Gastrocnemius medialis (tissue), 4 donors: ENCODE measurements at regions not wholly inside any gene's neighbourhood (a gene's known extent, or its start where the extent isn't known, plus 50 kb on each side); places are given as distances from the start of the nearest gene placed in this dataset.

Experiments
- ATAC-seq, 2 donors: fragments of 150-250 bp; one replicate each; pipeline ENCODE4 v1.9.1; 2016
- DNase-seq, 2 donors: peaks; one replicate each; pipeline ENCODE4 v3.0.0-alpha.2; 2019
- H3K27ac ChIP-seq, 4 donors: fragments of 200-600 bp; sonication (generic); 1 replicate in 1 of 4; 2 replicates in 3 of 4; pipeline ENCODE4 v1.5.1; 2016 to 2018; ENCODE audit warnings: mild to moderate bottlenecking in 2 of 4, moderate library complexity in 1 of 4
- H3K27me3 ChIP-seq, 3 donors: fragments of 200-600 bp; sonication (generic) in 2 of 3; 1 replicate in 1 of 3; 2 replicates in 2 of 3; pipeline versions ENCODE4 v1.5.1 to v1.6.0; 2016 to 2019; ENCODE audit warnings: mild to moderate bottlenecking in 1 of 3, moderate library complexity in 1 of 3
- H3K36me3 ChIP-seq, 2 donors: fragments of 200-600 bp; sonication (generic) in 1 of 2; one replicate each; pipeline ENCODE4 v1.5.1; 2017 to 2018
- H3K4me1 ChIP-seq, 2 donors: fragments of 200-600 bp; sonication (generic) in 1 of 2; one replicate each; pipeline ENCODE4 v1.5.1; 2016 to 2017; ENCODE audit warnings: mild to moderate bottlenecking in 2 of 2
- H3K4me3 ChIP-seq, 4 donors: fragments of 200-600 bp; sonication (generic) in 3 of 4; 1 replicate in 1 of 4; 2 replicates in 3 of 4; pipeline ENCODE4 v1.5.1; 2016 to 2019; ENCODE audit warnings: mild to moderate bottlenecking in 2 of 4
- H3K9me3 ChIP-seq, 3 donors: fragments of 200-600 bp; sonication (generic) in 2 of 3; 1 replicate in 1 of 3; 2 replicates in 2 of 3; pipeline ENCODE4 v1.5.1; 2016 to 2019
- POLR2A ChIP-seq, 2 donors: fragments of 450-650 bp; IDR thresholded peaks; one replicate each; pipeline ENCODE4 v1.6.1; 2017; ENCODE audit warnings: antibody characterized with exemption in 2 of 2, mild to moderate bottlenecking in 2 of 2, moderate library complexity in 2 of 2
- in situ Hi-C, 4 donors: fragments of 200-750 bp; cut with MboI; loops; one replicate each; pipeline versions ENCODE4 v1.15.0 to v1.8.0; 2017; ENCODE audit warnings: low sequenced_read_pairs in 4 of 4
- intact Hi-C: fragments of 100-400 bp; cut with DNase I; formaldehyde crosslinking; loops from one replicate; pipeline ENCODE4 v1.15.1; 2023; ENCODE audit warnings: low total_unique reads
- TF ChIP-seq, protein P1 (sequence below), 5 experiments: fragments of 450-650 bp in 3 of 5; fragments of 200-600 bp in 2 of 5; sonication (generic) in 2 of 5; IDR thresholded peaks in 4 of 5; conservative IDR thresholded peaks in 1 of 5; 1 replicate in 4 of 5; 2 replicates in 1 of 5; pipeline ENCODE4 v1.5.1; 2016 to 2019; ENCODE audit warnings: antibody characterized with exemption in 5 of 5, mild to moderate bottlenecking in 3 of 5, moderate library complexity in 3 of 5

DNA sequence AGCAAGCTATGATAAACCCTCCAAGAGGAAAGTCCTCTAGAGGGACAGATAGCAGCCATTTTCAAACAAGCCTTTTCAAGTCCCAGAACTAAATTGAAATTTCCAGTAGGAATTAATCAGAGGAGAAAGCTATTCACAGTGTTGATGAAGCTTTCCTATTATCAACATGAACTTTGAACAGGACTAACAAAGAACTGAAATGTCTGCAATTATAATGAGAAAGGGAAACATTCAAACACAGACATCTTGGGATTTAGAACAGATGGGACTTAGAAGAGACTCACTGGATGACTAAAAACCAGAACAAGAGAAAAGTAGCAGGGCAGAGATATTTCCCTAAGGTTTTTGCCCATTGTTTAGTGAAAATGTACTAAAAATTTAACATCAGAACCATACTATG lies 622.1 kb upstream of the UBE2E2 start:
- intact Hi-C loops (no loop called here), in situ Hi-C loops (no loop called here)
- DNase-seq (no peak), ATAC-seq (no peak)
- Histone ChIP-seq H3K27ac (no peak overlapping the region), H3K36me3 (no peaks in the 10 kb centered on the region), H3K27me3 (no peaks in the 10 kb centered on the region), H3K9me3 (no peaks in the 10 kb centered on the region), H3K4me3 (no peak overlapping the region), H3K4me1 (no peaks in the 10 kb centered on the region)
- TF ChIP-seq, protein P1, sequence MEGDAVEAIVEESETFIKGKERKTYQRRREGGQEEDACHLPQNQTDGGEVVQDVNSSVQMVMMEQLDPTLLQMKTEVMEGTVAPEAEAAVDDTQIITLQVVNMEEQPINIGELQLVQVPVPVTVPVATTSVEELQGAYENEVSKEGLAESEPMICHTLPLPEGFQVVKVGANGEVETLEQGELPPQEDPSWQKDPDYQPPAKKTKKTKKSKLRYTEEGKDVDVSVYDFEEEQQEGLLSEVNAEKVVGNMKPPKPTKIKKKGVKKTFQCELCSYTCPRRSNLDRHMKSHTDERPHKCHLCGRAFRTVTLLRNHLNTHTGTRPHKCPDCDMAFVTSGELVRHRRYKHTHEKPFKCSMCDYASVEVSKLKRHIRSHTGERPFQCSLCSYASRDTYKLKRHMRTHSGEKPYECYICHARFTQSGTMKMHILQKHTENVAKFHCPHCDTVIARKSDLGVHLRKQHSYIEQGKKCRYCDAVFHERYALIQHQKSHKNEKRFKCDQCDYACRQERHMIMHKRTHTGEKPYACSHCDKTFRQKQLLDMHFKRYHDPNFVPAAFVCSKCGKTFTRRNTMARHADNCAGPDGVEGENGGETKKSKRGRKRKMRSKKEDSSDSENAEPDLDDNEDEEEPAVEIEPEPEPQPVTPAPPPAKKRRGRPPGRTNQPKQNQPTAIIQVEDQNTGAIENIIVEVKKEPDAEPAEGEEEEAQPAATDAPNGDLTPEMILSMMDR (IDR thresholded peaks at IDR 0.05 in 4 of 5, conservative IDR thresholded peaks at IDR 0.05 in 1 of 5): no peak

DNA sequence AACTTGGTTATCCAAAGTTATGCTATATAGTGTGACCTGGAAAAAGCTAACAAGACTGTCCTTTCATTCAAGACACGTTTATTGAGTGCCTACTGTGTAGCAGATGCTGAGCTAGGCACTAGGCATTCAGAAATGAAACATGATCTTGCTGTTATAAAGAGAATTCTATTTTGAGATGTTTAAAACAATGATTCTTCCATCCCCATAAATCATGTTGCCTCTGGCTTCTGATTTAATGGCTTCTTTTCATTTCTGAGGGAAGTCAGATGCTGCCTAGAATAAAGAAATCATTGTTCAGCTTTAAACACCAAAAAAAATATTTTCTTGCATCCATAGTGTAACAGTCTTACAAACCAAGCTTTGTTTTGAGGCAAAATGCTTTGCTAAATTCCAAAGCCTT lies 620.9 kb upstream of the UBE2E2 start:
- H3K27ac ChIP-seq: no peak overlapping the region
- DNase-seq (no peak), ATAC-seq (no peak)
- H3K27me3 ChIP-seq: no peaks in the 10 kb centered on the region
- TF ChIP-seq, protein P1 (IDR thresholded peaks at IDR 0.05 in 4 of 5, conservative IDR thresholded peaks at IDR 0.05 in 1 of 5): no peak
- TF ChIP-seq POLR2A (IDR thresholded peaks at IDR 0.05): no peak
- H3K36me3 ChIP-seq: no peaks in the 10 kb centered on the region
- no peaks in the 10 kb centered on the region for H3K4me1 ChIP-seq
- in situ Hi-C loops (no loop called here), intact Hi-C loops (no loop called here)
- no peak overlapping the region for H3K4me3 ChIP-seq
- no peaks in the 10 kb centered on the region for H3K9me3 ChIP-seq

DNA sequence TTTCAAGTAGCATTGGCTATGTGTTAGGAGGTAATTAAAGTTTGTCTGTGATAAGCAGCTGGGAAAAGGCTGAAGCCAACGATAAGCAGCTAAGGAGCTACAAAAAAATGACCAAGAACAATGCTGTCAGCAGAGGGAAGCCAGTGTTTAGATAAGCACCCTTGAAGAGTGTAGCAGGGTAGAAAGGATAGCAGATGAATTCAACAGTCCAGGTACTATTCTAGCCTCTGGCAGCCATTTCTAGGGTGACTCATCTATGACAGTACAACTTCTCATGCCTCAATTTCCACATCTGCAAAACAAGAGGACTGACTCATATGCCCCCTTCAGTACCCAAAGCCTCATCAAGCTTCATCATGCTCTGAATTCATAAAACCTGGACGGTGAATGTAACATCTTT lies 617.6 kb upstream of the UBE2E2 start:
- Histone ChIP-seq H3K27me3 (no peaks in the 10 kb centered on the region), H3K9me3 (no peaks in the 10 kb centered on the region), H3K36me3 (no peaks in the 10 kb centered on the region), H3K27ac (no peak overlapping the region), H3K4me3 (no peak overlapping the region), H3K4me1 (no peaks in the 10 kb centered on the region)
- ATAC-seq (no peak), DNase-seq (no peak)
- intact Hi-C loops: no loop called here
- TF ChIP-seq, protein P1 (IDR thresholded peaks at IDR 0.05 in 4 of 5, conservative IDR thresholded peaks at IDR 0.05 in 1 of 5): no peak
- no peak for TF ChIP-seq POLR2A (IDR thresholded peaks at IDR 0.05)
- in situ Hi-C loops: no loop called here

DNA sequence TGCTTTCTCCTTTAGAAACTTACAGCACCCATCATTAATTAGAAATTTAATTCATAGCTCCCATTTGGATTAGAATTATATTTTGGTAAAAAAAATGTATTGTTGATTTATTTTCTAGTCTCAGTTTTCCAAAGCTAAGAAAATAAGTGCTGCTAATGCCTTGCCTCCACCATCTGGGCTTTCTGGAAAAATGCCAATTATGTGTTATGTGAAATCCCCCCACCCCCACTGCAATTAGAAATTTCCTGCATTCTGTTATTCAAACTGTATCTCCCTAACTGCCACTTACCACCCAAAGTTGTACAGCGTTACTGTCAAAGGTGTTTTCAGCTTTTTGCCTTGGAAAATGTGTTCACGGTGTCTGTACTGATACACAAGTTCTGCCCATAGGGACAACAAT lies 617.2 kb upstream of the UBE2E2 start:
- Histone ChIP-seq H3K36me3 (no peaks in the 10 kb centered on the region), H3K9me3 (no peaks in the 10 kb centered on the region), H3K4me1 (no peaks in the 10 kb centered on the region), H3K27me3 (no peaks in the 10 kb centered on the region), H3K27ac (no peak overlapping the region), H3K4me3 (no peak overlapping the region)
- in situ Hi-C loops: no loop called here
- TF ChIP-seq, protein P1 (IDR thresholded peaks at IDR 0.05 in 4 of 5, conservative IDR thresholded peaks at IDR 0.05 in 1 of 5): no peak
- no peak for TF ChIP-seq POLR2A (IDR thresholded peaks at IDR 0.05)
- no peak for DNase-seq
- no peak for ATAC-seq
- intact Hi-C loops: no loop called here

DNA sequence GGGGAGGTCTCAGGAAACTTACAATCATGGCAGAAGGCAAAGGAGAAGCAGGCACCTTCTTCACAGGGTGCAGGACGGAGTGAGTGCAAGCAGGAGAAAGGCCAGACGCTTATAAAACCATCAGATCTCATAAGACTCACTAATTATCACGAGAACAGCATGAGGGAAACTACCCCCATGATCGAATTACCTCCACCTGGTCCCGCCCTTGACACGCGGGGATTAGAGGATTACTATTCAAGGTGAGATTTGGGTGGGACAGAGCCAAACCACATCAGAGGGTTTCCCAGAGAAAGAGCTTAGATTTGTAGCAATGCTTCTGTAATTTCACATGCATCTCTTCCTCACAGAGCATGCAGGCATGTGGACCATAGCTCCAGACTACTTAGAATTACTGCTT lies 615.7 kb upstream of the UBE2E2 start:
- in situ Hi-C loops (no loop called here), intact Hi-C loops (no loop called here)
- no peaks in the 10 kb centered on the region for H3K4me1 ChIP-seq
- H3K27ac ChIP-seq: no peak overlapping the region
- ATAC-seq (no peak), DNase-seq (no peak)
- no peak for TF ChIP-seq POLR2A (IDR thresholded peaks at IDR 0.05)
- TF ChIP-seq, protein P1 (IDR thresholded peaks at IDR 0.05 in 4 of 5, conservative IDR thresholded peaks at IDR 0.05 in 1 of 5): no peak
- no peaks in the 10 kb centered on the region for H3K9me3 ChIP-seq
- H3K27me3 ChIP-seq: no peaks in the 10 kb centered on the region
- H3K4me3 ChIP-seq: no peak overlapping the region
- no peaks in the 10 kb centered on the region for H3K36me3 ChIP-seq
